Glomerular visceral epithelial cell (primary cell): ENCODE measurements at regions not wholly inside any gene's neighbourhood (a gene's known extent, or its start where the extent isn't known, plus 50 kb on each side); places are given as distances from the start of the nearest gene placed in this dataset.

Experiments
- DNase-seq: peaks from one replicate; pipeline ENCODE4 v3.0.0-alpha.2; 2016; ENCODE audit errors: extremely low spot score

DNA sequence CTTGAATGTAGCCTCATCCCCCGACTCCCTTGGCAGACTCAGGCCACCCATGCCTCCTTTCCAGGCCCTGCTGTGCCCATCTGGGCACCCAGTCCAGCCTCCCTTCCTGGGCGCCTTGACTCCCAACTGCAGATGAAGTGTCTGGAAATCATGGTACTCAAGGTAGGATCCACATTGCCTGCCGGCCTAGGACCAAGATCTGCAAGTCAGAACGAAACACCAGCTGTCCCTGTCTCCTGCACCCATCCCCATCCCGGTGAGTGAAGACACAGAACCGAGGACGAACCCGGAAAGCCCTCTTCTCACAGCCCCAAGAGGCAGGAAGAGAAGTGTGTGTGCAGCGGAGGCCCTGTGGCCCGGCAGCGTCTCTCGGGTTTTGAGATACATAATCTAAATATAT is 205.1 kb downstream of the EMX2 start:
- DNase-seq = no peak

DNA sequence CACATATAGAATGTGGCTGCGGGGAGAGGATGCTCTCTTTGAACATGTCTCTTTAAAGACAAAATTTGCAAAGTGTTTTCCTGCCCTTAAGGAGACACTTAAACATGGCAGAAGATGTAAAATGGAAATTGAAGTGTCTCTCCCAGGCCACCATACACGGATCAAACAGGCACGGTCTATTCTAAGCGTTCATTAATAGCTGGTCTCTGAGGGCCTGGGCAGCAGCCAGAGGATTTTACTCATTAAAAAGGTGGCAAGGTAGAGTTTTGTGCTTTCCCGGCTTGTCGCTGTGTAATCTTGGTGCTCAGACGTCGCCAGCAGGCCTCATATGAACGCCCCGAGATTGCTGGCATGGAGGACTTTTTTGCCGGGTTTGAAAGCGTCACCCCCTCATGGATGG is 205.5 kb downstream of the EMX2 start:
- DNase-seq = no peak

GRCh38 chr10:117750616-117751015 is 208.1 kb downstream of the EMX2 start:
- DNase-seq = no peak

- DNase-seq = no peak
These were observed 208.7 kb downstream of the EMX2 start for GRCh38 chr10:117751259-117751658.

GRCh38 chr10:117752103-117752502 is 209.6 kb downstream of the EMX2 start:
- DNase-seq = no peak

DNA sequence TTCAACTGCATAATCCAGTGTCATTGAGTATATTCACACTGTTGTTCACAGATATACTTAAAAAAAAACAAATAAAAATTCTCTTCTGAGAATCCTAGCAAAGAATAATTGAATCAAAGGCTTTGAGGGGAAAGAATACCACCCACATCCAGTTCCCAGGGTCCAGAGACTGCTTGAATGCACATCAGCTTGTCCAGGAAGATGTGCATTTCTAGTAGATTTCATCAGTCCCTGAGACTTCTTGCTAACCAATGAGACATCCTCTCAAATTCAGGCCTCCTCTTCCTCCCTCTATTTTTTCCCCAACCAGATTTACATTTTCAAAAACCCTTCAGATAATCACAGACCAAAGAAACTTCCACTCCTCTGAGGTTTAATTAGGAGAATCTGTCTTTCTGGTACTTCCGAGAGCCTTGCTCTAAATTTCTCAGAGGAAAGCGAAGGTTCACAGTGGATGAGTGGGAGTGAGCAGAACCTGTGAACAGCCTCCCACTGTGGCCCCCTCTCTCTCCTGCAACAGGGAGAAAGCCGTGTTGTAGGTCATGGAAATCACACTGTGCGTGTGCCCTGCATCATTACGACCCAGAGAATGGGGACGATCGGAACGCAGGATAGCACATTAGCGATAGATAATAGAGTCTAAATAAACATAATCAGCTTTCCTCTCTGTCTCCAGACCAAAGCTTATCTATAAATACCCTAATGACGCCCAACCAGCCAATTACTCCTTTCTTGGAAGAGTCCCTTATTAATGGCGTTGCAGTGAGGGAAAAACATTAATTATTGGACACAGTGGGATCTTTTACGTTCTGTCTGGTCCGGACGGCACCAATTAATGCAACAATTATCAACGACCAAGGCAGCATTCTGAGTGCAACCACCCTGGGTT is 212.5 kb downstream of the EMX2 start:
- no peak for DNase-seq

- no peak for DNase-seq
These were observed 213.1 kb downstream of the EMX2 start for GRCh38 chr10:117755659-117756014.

- no peak for DNase-seq
These were observed 214.7 kb downstream of the EMX2 start for GRCh38 chr10:117757086-117757720.

DNA sequence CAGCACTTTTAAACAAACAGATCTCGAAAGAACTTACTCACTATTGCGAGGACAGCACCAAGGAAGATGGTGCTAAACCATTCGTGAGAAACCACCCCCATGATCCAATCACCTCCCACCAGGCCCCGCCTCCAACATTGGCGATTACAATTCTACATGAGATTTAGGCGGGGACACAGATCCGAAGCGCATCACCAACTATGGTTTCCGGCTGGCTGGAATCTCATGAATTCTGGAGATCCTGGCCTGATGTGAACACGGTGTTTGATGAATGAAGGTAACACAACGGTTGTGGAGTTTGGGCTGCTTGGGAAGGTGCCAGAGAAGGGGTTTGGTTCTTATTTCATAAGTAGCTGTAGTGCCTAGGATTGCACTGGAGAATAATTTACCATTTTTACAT is 216.7 kb downstream of the EMX2 start:
- DNase-seq = no peak

DNA sequence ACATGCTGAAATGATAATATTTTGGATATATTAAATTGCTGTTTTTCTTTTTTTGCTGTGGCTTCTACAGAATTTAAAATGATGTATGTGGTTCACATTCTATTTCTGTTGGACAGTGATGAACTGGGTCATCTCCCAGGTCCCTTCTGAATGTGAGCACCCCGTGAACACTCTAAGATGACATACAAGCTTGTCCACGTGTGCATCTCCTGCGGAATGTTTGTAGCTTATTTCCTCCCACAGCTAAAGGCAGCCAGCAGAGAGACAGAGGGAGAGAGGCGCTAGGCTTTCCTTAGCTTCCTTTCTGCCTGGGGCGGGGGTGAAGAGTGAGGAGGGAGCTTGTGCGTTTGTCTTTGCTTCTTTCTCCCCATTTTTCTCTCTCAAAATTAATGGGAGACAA is 219.1 kb downstream of the EMX2 start:
- no peak for DNase-seq

GRCh38 chr10:117762126-117762818 is 219.7 kb downstream of the EMX2 start:
- no peak for DNase-seq

DNA sequence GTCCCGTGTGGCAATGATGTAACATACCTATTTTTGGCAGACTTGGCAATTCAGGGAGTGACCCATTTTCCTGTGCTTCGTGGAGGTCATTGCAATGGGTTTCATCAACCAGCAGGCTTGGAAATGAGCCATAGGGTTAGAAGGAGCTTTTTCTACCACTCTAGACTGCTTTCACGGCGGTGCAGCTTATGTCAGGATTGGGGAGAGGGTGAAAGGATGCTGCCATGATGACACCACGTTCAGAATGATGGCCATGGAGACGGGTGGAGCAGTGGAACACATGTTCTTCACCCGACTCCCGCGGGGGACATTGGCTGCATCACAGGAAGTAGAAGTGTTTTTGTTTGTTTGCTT is 220.2 kb downstream of the EMX2 start:
- no peak for DNase-seq

GRCh38 chr10:117763528-117763927 is 221.0 kb downstream of the EMX2 start:
- no peak for DNase-seq

DNA sequence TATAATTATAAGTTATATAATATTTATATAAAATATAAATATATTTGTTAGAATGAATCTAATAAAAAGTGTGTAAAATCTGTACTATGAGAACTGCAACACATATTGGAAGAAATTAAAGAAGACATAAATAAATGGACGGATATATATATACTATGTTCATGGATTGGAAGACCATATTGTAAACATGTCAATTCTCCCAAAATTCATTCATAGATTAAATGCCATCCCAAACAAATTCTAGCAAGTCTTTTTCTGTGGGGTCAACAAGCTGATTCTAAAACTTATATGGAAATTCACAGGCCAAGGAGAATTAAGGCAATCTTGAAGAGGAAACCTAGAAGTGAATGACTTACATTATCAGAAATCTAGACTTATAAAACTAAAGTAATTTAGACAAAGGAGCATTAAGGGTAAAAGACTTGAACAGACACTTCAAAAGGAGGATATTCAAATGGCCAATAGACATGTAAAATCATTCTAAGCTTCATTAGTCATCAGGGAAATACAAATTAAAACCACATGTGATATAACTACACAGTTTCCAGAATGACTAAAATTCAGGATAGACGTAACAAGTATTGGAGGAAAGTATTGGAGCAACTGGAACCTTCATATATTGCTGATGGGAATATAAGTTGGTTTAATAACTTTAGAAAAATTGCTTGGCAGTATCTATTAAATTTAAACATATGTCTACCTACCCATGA is 225.9 kb downstream of the EMX2 start:
- DNase-seq = no peak

GRCh38 chr10:117775526-117775925 is 233.0 kb downstream of the EMX2 start:
- DNase-seq = no peak

DNA sequence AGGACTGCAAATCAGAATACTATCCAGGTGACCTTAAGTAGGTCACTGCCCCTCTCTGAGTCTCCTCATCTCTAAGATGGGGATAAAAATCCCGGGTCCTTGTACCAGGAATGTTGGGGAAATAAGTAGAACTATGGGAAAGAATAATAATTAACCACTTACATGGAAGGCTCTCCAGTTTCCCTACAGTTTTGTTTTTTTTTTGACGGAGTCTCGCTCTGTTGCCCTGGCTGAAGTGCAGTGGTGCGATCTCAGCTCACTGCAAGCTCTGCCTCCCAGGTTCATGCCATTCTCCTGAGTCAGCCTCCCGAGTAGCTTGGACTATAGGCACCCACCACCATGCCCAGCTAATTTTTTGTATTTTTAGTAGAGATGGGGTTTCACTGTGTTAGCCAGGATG is 234.7 kb downstream of the EMX2 start:
- peak; percentile 4 for DNase-seq

DNA sequence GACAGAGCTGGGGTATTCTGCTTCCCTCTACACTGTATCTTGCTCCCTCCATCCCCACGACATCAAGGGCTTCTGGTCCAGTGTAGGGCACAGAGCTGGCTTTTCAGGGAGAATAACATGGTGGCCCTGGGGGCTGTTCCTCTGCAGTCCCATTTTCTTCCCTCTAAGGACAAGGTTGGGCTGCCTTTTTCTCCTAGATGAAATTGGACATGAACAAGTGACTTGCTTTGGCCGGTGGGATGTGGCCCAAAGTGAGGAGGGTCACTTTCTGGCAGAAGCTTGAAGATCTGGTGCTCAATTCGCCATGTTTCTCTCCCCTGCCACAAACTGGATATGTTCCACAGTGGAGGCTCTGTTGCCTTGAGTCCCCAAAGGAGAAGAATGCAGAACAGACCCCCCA is 235.7 kb downstream of the EMX2 start:
- no peak for DNase-seq

DNA sequence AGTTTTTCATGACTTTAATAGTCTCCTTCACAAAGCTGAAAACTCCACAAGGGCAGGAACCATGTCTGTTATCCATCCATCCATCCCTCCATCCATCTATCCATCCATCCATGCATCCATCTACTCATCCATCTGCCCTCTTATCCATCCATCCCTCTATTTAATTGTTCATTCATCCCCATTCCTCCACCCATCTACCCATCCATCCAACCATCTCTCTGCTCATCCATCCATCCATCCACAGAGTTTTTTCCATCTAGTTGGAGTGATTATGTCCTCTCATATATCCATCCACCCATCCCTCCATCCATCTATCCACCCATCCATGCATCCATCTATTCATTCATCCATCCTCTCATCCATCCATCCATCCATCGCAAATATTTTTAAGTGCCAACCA is 237.9 kb downstream of the EMX2 start:
- DNase-seq = no peak

GRCh38 chr10:117781216-117781831 is 238.8 kb downstream of the EMX2 start:
- no peak for DNase-seq

DNA sequence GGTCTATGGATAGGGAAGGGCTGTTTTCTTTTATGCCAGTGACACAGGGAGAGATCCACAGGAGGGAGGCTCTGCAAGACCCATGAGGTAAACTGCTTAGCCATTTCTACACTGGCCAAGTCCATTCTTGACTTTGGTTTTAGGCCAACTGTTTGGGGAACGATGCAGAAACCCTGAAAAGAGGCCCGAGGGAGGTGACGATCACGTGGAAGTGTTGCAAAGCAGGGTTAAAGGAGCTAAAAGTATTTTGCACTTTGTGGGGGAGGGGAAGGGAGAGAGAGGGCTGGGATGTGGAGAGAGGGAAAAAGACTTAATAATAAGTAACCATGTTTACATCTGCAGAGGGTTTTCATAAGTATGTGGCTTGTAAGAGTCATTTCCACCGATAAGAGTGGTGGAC is 239.7 kb downstream of the EMX2 start:
- no peak for DNase-seq

GRCh38 chr10:117783698-117784395 is 241.3 kb downstream of the EMX2 start:
- no peak for DNase-seq
